GM12873 (cell line): ENCODE measurements at regions not wholly inside any gene's neighbourhood (a gene's known extent, or its start where the extent isn't known, plus 50 kb on each side); places are given as distances from the start of the nearest gene placed in this dataset.

ENCODE experiments used
- TF ChIP-seq, protein P1 (sequence below): IDR thresholded peaks from 2 replicates; pipeline ENCODE4 v1.5.1; 2012; ENCODE audit warnings: low read depth, mild to moderate bottlenecking, moderate library complexity, low read length, control low read depth; ENCODE audit not compliant: insufficient read depth; ENCODE audit errors: missing control alignments

DNA sequence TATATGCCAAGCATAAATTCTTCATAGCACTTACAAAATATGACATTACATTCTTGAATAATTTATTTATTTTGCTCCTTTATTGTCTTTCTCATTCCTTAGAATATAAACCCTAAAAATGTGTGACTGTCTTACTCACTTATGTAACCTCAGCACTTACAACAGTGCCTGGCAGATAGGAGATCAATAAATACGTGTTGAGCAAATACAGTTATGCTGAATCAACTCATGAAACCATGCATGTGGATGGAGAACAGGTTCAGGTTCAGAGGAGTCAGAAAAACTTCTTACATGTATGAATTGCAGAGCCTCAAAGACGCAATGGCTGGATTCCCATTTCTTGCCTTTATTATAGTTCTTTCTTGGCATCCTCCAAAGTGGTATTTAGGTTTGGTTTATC lies 659.4 kb upstream of the CHAC2 start:
- TF ChIP-seq, protein P1, sequence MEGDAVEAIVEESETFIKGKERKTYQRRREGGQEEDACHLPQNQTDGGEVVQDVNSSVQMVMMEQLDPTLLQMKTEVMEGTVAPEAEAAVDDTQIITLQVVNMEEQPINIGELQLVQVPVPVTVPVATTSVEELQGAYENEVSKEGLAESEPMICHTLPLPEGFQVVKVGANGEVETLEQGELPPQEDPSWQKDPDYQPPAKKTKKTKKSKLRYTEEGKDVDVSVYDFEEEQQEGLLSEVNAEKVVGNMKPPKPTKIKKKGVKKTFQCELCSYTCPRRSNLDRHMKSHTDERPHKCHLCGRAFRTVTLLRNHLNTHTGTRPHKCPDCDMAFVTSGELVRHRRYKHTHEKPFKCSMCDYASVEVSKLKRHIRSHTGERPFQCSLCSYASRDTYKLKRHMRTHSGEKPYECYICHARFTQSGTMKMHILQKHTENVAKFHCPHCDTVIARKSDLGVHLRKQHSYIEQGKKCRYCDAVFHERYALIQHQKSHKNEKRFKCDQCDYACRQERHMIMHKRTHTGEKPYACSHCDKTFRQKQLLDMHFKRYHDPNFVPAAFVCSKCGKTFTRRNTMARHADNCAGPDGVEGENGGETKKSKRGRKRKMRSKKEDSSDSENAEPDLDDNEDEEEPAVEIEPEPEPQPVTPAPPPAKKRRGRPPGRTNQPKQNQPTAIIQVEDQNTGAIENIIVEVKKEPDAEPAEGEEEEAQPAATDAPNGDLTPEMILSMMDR = no peak

DNA sequence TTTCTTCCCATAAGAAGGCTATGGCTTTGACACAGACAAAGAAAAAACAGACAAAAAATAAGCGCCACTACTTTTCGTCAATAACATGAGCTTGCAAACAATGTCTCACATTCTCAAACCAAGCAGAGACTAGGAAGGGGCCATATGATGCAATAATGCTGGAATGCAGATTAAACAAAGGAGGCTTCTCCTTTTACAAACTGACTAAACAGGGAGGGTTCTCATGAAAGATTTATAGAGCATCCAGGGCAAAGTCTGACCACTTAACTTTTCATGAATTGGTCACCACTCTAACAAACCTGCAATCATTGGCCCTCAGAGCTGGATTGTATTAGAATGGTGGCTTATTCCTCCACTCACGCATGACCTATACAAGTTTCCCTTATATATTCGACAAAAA lies 663.3 kb upstream of the CHAC2 start:
- TF ChIP-seq, protein P1 = no peak

DNA sequence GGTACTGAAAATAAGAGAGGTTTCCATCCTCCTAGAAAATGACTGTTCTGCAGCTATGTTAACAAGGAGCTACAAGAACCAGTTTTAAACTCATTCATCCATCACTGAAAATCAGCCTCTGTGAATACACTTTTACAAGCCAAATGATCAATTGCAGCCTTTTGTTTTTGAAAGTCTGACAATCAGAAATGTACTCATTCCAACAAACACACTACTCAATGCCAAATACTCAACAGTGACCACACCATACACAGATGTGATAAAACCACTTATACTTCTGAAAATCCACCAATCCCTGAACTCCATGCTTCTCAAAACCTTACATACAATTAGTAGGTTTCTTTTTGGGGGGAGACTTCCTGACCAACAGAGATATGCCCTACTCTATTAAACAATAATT lies 663.9 kb upstream of the CHAC2 start:
- TF ChIP-seq, protein P1 = no peak

DNA sequence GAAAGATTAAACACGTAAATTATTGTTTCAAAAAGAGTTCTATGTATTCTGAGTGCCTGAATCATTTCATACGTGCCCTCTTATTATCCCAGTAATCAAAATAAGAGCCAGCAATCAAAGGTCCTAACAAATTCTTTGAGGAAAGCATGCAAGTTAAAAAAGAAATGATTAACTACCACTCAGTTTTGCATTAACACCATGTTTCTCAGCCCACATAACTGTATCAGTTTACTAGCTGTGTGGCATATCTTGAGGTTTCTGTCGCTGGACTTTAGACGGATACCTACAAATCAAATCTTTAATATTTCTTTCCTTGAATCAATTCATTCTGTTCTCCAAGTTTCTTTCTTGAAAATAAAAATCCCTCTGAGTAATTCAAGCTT lies 668.9 kb upstream of the CHAC2 start:
- TF ChIP-seq, protein P1 = no peak

DNA sequence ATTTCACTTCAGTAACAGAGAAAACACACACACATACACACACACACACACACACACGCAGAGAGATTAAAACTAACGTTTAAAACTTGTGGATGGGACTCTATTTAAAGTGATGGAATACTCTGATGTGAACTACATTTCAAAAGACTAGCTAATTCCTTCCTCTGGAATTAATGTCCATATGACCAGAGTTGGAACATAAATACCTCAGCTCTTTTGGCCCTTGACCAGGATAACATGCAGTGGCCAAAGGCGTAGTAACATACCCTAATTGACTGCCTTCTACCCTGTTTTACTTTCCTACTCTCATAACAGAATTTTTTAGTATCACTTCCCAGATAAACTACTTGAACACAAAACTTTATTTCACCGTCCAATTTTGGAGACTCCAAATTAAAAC lies 671.3 kb upstream of the CHAC2 start:
- TF ChIP-seq, protein P1 = no peak

DNA sequence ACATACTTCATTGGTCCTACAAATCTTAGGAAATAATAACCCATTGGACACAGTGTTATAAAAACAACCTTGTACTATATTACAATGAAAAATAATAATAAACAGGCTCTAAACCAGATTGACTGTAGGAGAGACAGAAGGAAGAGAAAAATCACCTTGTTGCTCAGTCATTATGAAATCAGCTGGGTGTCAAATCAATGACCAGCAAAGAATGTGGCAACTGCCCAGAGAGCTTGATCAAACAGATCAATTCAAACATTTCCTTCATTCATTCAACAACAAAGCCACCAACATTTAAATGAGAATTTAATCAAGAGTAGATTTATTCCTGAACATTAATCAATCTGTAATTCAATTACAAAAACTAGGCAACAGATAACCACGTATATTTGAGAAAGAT lies 671.9 kb upstream of the CHAC2 start:
- TF ChIP-seq, protein P1 = no peak

DNA sequence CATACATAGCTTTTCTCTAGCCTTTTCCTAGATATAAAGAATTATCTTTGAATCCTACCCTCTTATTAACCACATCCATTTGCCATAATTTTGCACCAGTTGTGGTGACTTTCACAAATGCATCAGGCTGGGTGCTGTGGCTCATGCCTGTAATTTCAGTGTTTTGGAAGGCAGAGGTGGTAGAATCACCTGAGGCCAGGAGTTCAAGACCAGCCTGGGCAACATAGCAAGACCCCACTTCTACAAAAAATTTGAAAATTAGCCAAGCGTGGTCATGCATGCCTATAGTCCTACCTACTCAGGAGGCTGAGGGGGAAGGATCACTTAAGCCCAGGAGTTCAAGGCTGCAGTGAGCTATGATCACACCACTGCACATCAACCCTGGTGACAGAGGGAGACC lies 672.4 kb upstream of the CHAC2 start:
- TF ChIP-seq, protein P1 = no peak
